GM12892 (cell line): ENCODE measurements at regions not wholly inside any gene's neighbourhood (a gene's known extent, or its start where the extent isn't known, plus 50 kb on each side); places are given as distances from the start of the nearest gene placed in this dataset.

Source experiments
- POLR2A ChIP-seq: IDR thresholded peaks from 2 replicates; pipeline ENCODE4 v1.6.1; 2011; ENCODE audit warnings: low read depth, low read length, control low read depth
- POLR2AphosphoS5 ChIP-seq: IDR thresholded peaks from 2 replicates; pipeline ENCODE4 v1.6.1; 2011; ENCODE audit warnings: low read depth, low read length, control low read depth
- TAF1 ChIP-seq: IDR thresholded peaks from 2 replicates; pipeline ENCODE4 v1.6.1; 2011; ENCODE audit warnings: low read depth, mild to moderate bottlenecking, control low read depth, low read length, borderline replicate concordance

GRCh38 chr4:83858131-83858530, 322.2 kb downstream of the GPAT3 start:
- TF ChIP-seq POLR2AphosphoS5 (no peak), POLR2A (no peak), TAF1 (no peak)
